PFSK-1 (cell line): ENCODE measurements at regions not wholly inside any gene's neighbourhood (a gene's known extent, or its start where the extent isn't known, plus 50 kb on each side); places are given as distances from the start of the nearest gene placed in this dataset.

Experiments
- POLR2AphosphoS5 ChIP-seq: IDR thresholded peaks from 2 replicates; pipeline ENCODE4 v1.6.1; 2012; ENCODE audit warnings: low read depth, mild to moderate bottlenecking, control low read depth, low read length, moderate library complexity
- SIN3A ChIP-seq: IDR thresholded peaks from 2 replicates; pipeline ENCODE4 v1.6.1; 2012; ENCODE audit warnings: mild to moderate bottlenecking, low read length, moderate library complexity, borderline replicate concordance; ENCODE audit not compliant: insufficient read depth
- TAF1 ChIP-seq: IDR thresholded peaks from 2 replicates; pipeline ENCODE4 v1.6.1; 2012; ENCODE audit warnings: low read length, control low read depth, borderline replicate concordance; ENCODE audit not compliant: insufficient read depth
- TF ChIP-seq, protein P1 (sequence below), 2 experiments: IDR thresholded peaks; 2 replicates each; pipeline versions ENCODE4 v1.6.1 to v1.8.0; 2011 to 2012; ENCODE audit warnings: low read depth in 2 of 2, low read length in 2 of 2, control low read depth in 1 of 2, inconsistent platforms in 1 of 2, mild to moderate bottlenecking in 1 of 2, moderate library complexity in 1 of 2; ENCODE audit not compliant: insufficient read depth in 1 of 2

DNA sequence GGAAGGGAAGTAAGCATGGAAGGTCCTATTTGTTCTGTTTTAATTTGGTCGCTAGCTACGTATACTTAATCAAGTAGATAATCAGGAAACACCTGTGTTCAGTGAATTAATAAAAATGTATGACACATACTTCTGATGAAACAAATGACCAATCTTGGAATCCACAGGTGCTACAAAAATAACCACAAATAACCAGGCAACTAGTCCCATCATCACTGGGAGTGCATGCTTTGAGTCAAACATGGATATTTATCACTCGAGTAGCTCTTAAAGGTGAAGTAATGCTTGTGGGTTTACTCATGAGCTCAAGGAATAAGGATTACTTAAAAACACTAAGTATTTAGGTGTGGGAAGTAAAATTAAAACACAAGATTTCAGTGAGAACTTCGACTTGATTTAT is 285.6 kb upstream of the ID4 start:
- TF ChIP-seq POLR2AphosphoS5 = no peak
- TF ChIP-seq, protein P1, sequence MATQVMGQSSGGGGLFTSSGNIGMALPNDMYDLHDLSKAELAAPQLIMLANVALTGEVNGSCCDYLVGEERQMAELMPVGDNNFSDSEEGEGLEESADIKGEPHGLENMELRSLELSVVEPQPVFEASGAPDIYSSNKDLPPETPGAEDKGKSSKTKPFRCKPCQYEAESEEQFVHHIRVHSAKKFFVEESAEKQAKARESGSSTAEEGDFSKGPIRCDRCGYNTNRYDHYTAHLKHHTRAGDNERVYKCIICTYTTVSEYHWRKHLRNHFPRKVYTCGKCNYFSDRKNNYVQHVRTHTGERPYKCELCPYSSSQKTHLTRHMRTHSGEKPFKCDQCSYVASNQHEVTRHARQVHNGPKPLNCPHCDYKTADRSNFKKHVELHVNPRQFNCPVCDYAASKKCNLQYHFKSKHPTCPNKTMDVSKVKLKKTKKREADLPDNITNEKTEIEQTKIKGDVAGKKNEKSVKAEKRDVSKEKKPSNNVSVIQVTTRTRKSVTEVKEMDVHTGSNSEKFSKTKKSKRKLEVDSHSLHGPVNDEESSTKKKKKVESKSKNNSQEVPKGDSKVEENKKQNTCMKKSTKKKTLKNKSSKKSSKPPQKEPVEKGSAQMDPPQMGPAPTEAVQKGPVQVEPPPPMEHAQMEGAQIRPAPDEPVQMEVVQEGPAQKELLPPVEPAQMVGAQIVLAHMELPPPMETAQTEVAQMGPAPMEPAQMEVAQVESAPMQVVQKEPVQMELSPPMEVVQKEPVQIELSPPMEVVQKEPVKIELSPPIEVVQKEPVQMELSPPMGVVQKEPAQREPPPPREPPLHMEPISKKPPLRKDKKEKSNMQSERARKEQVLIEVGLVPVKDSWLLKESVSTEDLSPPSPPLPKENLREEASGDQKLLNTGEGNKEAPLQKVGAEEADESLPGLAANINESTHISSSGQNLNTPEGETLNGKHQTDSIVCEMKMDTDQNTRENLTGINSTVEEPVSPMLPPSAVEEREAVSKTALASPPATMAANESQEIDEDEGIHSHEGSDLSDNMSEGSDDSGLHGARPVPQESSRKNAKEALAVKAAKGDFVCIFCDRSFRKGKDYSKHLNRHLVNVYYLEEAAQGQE (IDR thresholded peaks at IDR 0.05; ENCODE audit: insufficient read depth in 1 of 2, low read depth in 2 of 2, low read length in 2 of 2) = no peak
- TF ChIP-seq SIN3A = no peak
- no peak for TF ChIP-seq TAF1
